PC-9 (cell line): ENCODE measurements at regions not wholly inside any gene's neighbourhood (a gene's known extent, or its start where the extent isn't known, plus 50 kb on each side); places are given as distances from the start of the nearest gene placed in this dataset.
"Not testable (repeated sequence)": the region's sequence is repeated elsewhere in the genome, so short reads cannot be mapped to it uniquely, and the experiment has no call there.

ENCODE experiments used
- CTCF ChIP-seq: fragments of 200-600 bp; sonication (generic); conservative IDR thresholded peaks from 2 replicates; pipeline ENCODE4 v1.6.1; 2017; ENCODE audit warnings: mixed run types, antibody characterized with exemption, mild to moderate bottlenecking, moderate library complexity
- EZH2 ChIP-seq: fragments of 200-600 bp; sonication (generic); IDR thresholded peaks from 2 replicates; pipeline ENCODE4 v1.8.0; 2017; ENCODE audit warnings: antibody characterized with exemption, low read depth

GRCh38 chr10:27311809-27312208, 71.2 kb upstream of the ACBD5 start:
- TF ChIP-seq CTCF, EZH2: not testable (repeated sequence)
